ENCODE measurements at regions not wholly inside any gene's neighbourhood (a gene's known extent, or its start where the extent isn't known, plus 50 kb on each side); places are given as distances from the start of the nearest gene placed in this dataset.
A peak's percentile ranks its signal among the peaks of the same experiment; 100 is the strongest.

- Mint-ChIP-seq H3K27ac (no peak overlapping the region), H3K9me3 (peaks cover 0 to 6% of the 10 kb centered on the region in 2 donors)
Observed at GRCh38 chr3:70550723-70551319, 238.4 kb upstream of the MDFIC2 start.

DNA sequence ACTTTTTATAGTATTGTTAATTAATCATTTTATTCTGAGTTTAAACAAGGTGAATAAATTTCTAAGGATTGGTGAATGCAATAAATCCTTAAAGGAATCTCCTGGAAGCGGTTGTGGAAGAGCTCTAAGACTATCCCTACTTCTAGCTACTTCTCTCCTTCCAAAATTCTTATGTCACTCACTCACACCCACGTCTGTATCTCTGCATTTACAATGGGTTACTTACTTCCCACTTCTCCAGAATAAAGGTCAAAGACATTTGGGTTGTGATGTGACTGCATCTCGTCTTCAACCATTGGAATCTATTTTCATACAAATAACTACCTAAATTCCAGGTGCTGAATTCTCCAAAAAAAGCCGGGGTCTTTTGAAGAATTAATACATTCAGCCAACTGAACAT, 234.2 kb upstream of the MDFIC2 start:
- H3K36me3 Mint-ChIP-seq, result peaks cover 0 to 3% of the 10 kb centered on the region in 2 donors
- H3K27ac Mint-ChIP-seq, result no peak overlapping the region
- peaks cover 0 to 1% of the 10 kb centered on the region in 2 donors for H3K9me3 Mint-ChIP-seq
- DNase-seq (ENCODE audit: low spot score in 2 of 2) (no peak), ATAC-seq (no peak)

More at GRCh38 chr3:70550723-70551319, 238.4 kb upstream of the MDFIC2 start:
- DNase-seq (ENCODE audit: low spot score in 2 of 2) (peak; percentile 61 to 79), ATAC-seq (peak; percentile 84)
- H3K36me3 Mint-ChIP-seq, result peaks cover 0 to 11% of the 10 kb centered on the region in 2 donors

- Mint-ChIP-seq H3K27ac (no peak overlapping the region), H3K36me3 (no peaks in the 10 kb centered on the region), H3K9me3 (no peaks in the 10 kb centered on the region)
- DNase-seq (ENCODE audit: low spot score in 2 of 2) (no peak), ATAC-seq (no peak)
Observed at GRCh38 chr3:70543493-70543892, 231.1 kb upstream of the MDFIC2 start.

DNA sequence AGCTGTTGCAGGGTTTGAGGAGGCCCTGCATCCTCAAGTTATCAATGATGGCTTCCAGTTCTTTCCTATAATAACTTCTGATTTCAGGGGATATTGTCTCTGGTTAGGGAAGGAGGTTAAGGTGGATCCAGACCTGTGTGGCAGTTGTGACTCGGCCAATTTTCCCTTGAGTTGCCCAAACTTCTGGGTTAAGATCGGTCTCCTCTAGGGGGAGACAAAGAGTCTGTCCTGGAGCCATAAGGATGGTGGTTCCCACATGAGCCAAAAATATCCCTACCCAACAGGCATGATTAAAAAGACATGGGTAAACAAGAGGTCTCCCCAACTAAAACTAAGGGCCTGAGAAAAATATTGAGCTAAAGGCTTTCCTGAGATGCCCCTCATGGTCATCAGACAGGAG, 227.5 kb upstream of the MDFIC2 start:
- Mint-ChIP-seq H3K27ac (no peak overlapping the region), H3K9me3 (no peaks in the 10 kb centered on the region), H3K36me3 (no peaks in the 10 kb centered on the region)
- DNase-seq (ENCODE audit: low spot score in 2 of 2), result no peak
- no peak for ATAC-seq

DNA sequence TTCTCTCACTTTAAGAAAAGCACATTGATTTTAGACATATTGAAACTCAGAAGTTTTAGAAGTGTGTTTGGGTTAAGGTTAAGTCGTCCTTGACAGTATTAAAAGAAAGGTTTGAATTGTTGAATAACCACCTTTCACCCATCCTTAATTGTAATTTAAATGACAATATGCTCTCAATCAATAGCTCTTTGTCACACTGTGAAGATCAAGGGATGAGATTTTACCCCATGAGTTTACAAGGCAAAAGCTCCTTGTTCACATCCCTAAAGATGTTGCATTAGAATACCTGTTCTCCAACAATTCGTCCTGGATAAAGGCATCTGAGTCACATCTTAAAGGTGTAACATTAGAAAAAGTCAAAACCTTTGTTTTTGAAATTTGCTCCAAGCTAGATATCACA, 220.4 kb upstream of the MDFIC2 start:
- DNase-seq (ENCODE audit: low spot score in 2 of 2) (no peak), ATAC-seq (no peak)
- Mint-ChIP-seq H3K27ac (no peak overlapping the region), H3K9me3 (no peaks in the 10 kb centered on the region), H3K36me3 (no peaks in the 10 kb centered on the region)

GRCh38 chr3:70531838-70532489, 219.5 kb upstream of the MDFIC2 start:
- no peaks in the 10 kb centered on the region for H3K9me3 Mint-ChIP-seq
- DNase-seq (ENCODE audit: low spot score in 2 of 2) (no peak), ATAC-seq (no peak)
- H3K36me3 Mint-ChIP-seq, result no peaks in the 10 kb centered on the region
- H3K27ac Mint-ChIP-seq, result no peak overlapping the region

DNA sequence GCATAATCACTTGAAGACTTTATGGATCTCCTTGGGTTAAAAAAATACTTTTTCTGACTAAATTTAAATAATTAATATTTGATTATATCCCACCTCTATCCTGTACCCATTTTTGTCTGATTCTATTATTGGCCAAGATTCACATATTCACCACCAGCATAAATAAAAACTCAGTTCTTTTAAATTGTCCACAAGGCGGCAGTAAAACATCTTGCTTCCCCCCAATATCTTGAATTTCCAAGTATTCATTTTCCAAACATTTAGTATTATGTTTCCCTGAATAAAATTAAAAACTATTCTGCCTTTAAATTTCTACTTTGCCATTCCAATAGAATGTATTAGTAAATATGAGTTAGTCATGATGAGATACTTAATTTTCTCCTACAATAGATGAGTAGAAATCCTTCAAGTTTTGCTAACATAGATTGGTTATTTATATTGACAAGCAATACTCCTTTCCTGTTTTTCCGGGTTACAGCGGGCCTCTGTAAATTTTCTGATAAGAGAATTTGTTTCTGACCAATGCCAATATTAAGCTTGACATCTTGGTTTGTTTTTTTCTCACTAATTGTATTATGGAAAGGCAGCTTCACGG, 218.7 kb upstream of the MDFIC2 start:
- H3K9me3 Mint-ChIP-seq, result no peaks in the 10 kb centered on the region
- ATAC-seq (no peak), DNase-seq (ENCODE audit: low spot score in 2 of 2) (no peak)
- no peaks in the 10 kb centered on the region for H3K36me3 Mint-ChIP-seq
- no peak overlapping the region for H3K27ac Mint-ChIP-seq

- H3K9me3 Mint-ChIP-seq, result no peaks in the 10 kb centered on the region
- ATAC-seq, result no peak
- no peak overlapping the region for H3K27ac Mint-ChIP-seq
- DNase-seq (ENCODE audit: low spot score in 2 of 2), result no peak
- H3K36me3 Mint-ChIP-seq, result no peaks in the 10 kb centered on the region
Observed at GRCh38 chr3:70530626-70531025, 218.2 kb upstream of the MDFIC2 start.

- ATAC-seq, result no peak
- DNase-seq (ENCODE audit: low spot score in 2 of 2), result no peak
- H3K9me3 Mint-ChIP-seq, result no peaks in the 10 kb centered on the region
- H3K36me3 Mint-ChIP-seq, result no peaks in the 10 kb centered on the region
- H3K27ac Mint-ChIP-seq, result no peak overlapping the region
Observed at GRCh38 chr3:70527026-70527425, 214.6 kb upstream of the MDFIC2 start.

DNA sequence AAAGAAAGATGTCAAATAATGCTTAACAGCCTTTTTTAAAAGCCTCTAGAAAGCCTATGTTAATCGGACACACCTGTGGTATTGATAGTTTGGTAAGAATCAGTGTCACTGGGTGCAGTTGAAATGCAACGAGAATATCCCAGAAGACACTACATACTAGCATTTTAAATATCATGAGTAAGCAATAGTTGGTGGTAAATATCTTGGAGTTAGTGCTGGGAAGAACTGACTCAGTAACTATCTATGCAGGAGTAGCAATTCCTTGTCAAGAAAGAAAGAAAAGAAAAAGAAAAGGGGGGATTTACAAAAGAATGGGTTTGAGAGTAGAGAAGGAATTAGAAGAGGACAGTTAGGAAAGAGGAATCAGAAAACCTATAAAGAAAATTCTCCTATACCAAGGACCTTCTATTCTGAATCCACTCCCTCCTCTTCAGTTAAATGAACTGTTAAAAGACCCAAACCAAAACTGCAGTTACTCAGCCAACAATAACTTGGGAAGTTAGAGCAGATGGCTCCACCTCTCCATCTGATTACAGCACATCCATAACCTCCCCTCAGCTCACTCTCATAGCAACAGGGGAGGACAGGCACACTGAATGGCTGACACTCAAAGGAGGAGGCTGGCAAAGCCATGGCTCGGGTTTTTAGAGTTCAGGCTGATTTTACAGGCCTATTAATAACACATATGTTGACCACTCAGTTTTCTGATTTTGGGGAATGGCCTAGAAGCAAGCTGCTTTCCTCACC, 207.6 kb upstream of the MDFIC2 start:
- no peaks in the 10 kb centered on the region for H3K36me3 Mint-ChIP-seq
- no peak overlapping the region for H3K27ac Mint-ChIP-seq
- H3K9me3 Mint-ChIP-seq, result no peaks in the 10 kb centered on the region
- ATAC-seq (no peak), DNase-seq (ENCODE audit: low spot score in 2 of 2) (no peak)

DNA sequence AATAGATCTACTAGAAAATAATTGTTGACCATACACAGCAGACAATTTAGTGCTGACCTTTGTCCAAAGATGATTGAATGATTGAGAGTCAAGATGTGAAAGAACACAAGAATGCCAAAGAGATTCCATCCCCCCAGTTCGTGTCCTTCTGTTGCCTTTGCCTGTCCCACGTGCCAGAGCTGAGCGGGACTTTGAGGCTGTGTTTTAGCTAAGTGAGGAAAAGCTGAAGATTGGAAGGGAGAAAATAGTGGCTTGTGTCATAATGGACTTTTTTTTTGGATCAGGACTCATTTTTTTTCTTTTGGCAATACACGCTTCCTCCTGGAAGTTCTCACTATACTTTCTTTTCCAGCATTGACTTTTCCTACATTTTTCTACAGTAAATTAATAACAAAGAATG, 206.6 kb upstream of the MDFIC2 start:
- Mint-ChIP-seq H3K36me3 (no peaks in the 10 kb centered on the region), H3K9me3 (no peaks in the 10 kb centered on the region), H3K27ac (no peak overlapping the region)
- no peak for ATAC-seq
- DNase-seq (ENCODE audit: low spot score in 2 of 2), result no peak

DNA sequence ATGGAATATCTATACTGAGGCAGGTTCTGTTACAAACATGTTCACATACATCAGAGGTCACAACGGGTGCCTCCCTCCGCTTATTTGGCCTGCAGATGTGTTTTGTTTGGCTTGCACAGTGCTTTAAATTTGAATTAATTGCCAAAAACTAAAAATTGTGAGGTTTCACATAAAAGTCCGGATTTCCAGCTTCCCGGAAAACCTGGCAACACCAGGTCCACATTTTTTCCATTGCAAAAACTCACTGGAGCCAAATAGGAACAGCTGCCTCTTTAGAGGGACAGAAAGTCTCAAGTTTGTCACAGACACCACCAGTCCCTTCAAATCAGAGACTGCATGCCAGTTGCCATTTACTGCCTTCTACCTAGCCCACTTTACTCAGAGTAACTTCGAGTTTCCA, 205.9 kb upstream of the MDFIC2 start:
- H3K9me3 Mint-ChIP-seq, result no peaks in the 10 kb centered on the region
- no peak overlapping the region for H3K27ac Mint-ChIP-seq
- DNase-seq (ENCODE audit: low spot score in 2 of 2) (no peak), ATAC-seq (no peak)
- no peaks in the 10 kb centered on the region for H3K36me3 Mint-ChIP-seq

- Mint-ChIP-seq H3K27ac (no peak overlapping the region), H3K36me3 (no peaks in the 10 kb centered on the region), H3K9me3 (no peaks in the 10 kb centered on the region)
- ATAC-seq, result no peak
- DNase-seq (ENCODE audit: low spot score in 2 of 2), result no peak
Observed at GRCh38 chr3:70517124-70517890, 204.9 kb upstream of the MDFIC2 start.

GRCh38 chr3:70516076-70516475, 203.6 kb upstream of the MDFIC2 start:
- no peak for DNase-seq (ENCODE audit: low spot score in 2 of 2)
- H3K9me3 Mint-ChIP-seq, result no peaks in the 10 kb centered on the region
- H3K27ac Mint-ChIP-seq, result no peak overlapping the region
- ATAC-seq, result no peak
- no peaks in the 10 kb centered on the region for H3K36me3 Mint-ChIP-seq

DNA sequence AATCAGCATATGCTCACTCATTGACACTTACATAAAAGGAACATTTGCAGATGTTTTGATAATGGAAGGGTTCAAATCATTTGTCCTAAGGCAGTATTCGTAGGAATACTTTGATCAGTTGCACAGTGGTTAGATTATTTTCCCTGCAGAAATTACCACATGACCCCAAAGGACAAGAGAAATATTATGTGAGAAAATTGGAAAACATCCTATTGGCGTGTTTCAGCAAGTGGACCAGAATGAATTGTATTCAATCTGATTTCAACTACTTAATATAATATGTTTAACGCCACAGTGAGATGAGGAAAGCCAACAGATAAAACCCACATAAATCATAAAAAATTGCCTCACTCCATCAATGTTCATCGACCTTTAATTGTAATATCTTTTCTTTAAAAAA, 195.0 kb upstream of the MDFIC2 start:
- no peak for ATAC-seq
- Mint-ChIP-seq H3K9me3 (no peaks in the 10 kb centered on the region), H3K36me3 (no peaks in the 10 kb centered on the region), H3K27ac (no peak overlapping the region)
- DNase-seq (ENCODE audit: low spot score in 2 of 2), result no peak

- DNase-seq (ENCODE audit: low spot score in 2 of 2) (no peak), ATAC-seq (no peak)
- Mint-ChIP-seq H3K27ac (no peak overlapping the region), H3K9me3 (no peaks in the 10 kb centered on the region), H3K36me3 (no peaks in the 10 kb centered on the region)
Observed at GRCh38 chr3:70506775-70507174, 194.3 kb upstream of the MDFIC2 start.

DNA sequence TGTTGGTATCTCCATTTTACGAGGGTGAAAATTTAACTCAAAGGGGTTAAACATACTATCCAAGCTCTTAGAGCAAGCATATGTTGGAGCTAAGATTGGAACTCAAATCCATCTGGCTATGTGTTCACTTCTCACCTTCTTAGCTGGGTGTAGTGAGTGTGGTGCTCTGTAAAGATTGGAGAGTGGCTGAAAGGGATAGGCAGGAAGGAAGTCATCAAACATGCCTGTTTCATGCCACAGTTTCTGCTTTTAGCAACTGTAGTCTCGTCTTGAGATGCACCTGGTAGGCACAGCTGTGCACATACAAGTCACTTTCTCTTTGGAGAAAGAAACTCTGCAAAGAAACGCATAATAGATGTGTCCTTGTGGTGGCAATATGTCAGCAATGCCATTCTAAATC, 189.1 kb upstream of the MDFIC2 start:
- H3K27ac Mint-ChIP-seq, result no peak overlapping the region
- ATAC-seq (no peak), DNase-seq (ENCODE audit: low spot score in 2 of 2) (no peak)
- no peaks in the 10 kb centered on the region for H3K36me3 Mint-ChIP-seq
- no peaks in the 10 kb centered on the region for H3K9me3 Mint-ChIP-seq
